Keratinocyte (primary cell): ENCODE measurements at regions not wholly inside any gene's neighbourhood (a gene's known extent, or its start where the extent isn't known, plus 50 kb on each side); places are given as distances from the start of the nearest gene placed in this dataset.

Experiments
- DNase-seq: peaks from one replicate; pipeline ENCODE4 v3.0.0-alpha.2; 2011; ENCODE audit warnings: low read depth, missing footprints, low spot score
- FAIRE-seq: peaks from 2 replicates; lab custom pipeline; 2011; peaks lifted over from hg19 to GRCh38; lab: Jason Lieb, UNC
- H2AFZ ChIP-seq: 2 replicates; pipeline ENCODE4 v1.6.0; 2012; ENCODE audit warnings: low read length, control low read depth, inconsistent platforms; ENCODE audit not compliant: control insufficient read depth
- H3K27ac ChIP-seq: 2 replicates; pipeline ENCODE4 v1.5.1; 2011; ENCODE audit warnings: low read length; ENCODE audit not compliant: control insufficient read depth, insufficient read depth
- H3K27me3 ChIP-seq: 3 replicates; pipeline ENCODE4 v1.6.0; 2011; ENCODE audit warnings: low read length; ENCODE audit not compliant: control insufficient read depth, insufficient read depth; ENCODE audit errors: extremely low read depth
- H3K36me3 ChIP-seq, 2 experiments: 2 replicates in 1 of 2; 3 replicates in 1 of 2; pipeline ENCODE4 v1.5.1; 2011; ENCODE audit warnings: low read length in 2 of 2, mild to moderate bottlenecking in 1 of 2; ENCODE audit not compliant: control insufficient read depth in 2 of 2, insufficient read depth in 2 of 2; ENCODE audit errors: extremely low read depth in 1 of 2
- H3K4me1 ChIP-seq: 3 replicates; pipeline ENCODE4 v1.5.1; 2011; ENCODE audit warnings: low read length; ENCODE audit not compliant: control insufficient read depth, insufficient read depth; ENCODE audit errors: extremely low read depth
- H3K4me2 ChIP-seq: 3 replicates; pipeline ENCODE4 v1.6.0; 2011; ENCODE audit warnings: low read depth, low read length; ENCODE audit not compliant: control insufficient read depth, insufficient read depth; ENCODE audit errors: extremely low read depth
- H3K4me3 ChIP-seq, 3 experiments: fragments of 200-600 bp in 1 of 3; sonication (generic) in 1 of 3; 2 replicates in 2 of 3; 3 replicates in 1 of 3; pipeline ENCODE4 v1.5.1; 2011 to 2016; ENCODE audit warnings: low read length in 3 of 3, mild to moderate bottlenecking in 3 of 3, control low read depth in 2 of 3, inconsistent platforms in 1 of 3, low read depth in 1 of 3, mixed read lengths in 1 of 3, mixed run types in 1 of 3, moderate library complexity in 1 of 3; ENCODE audit not compliant: control insufficient read depth in 2 of 3, insufficient read depth in 2 of 3; ENCODE audit errors: extremely low read depth in 1 of 3
- H3K79me2 ChIP-seq: 2 replicates; pipeline ENCODE4 v1.6.0; 2012; ENCODE audit warnings: low read length; ENCODE audit not compliant: control insufficient read depth, insufficient read depth
- H3K9ac ChIP-seq: 3 replicates; pipeline ENCODE4 v1.6.0; 2011; ENCODE audit warnings: low read length; ENCODE audit not compliant: control insufficient read depth, insufficient read depth; ENCODE audit errors: extremely low read depth
- H3K9me1 ChIP-seq: 3 replicates; pipeline ENCODE4 v1.6.0; 2011; ENCODE audit warnings: low read length; ENCODE audit not compliant: control insufficient read depth, insufficient read depth; ENCODE audit errors: extremely low read depth
- H3K9me3 ChIP-seq: 2 replicates; pipeline ENCODE4 v1.5.1; 2012; ENCODE audit warnings: low read depth, low read length; ENCODE audit not compliant: control insufficient read depth
- H4K20me1 ChIP-seq: 3 replicates; pipeline ENCODE4 v1.6.0; 2011; ENCODE audit warnings: low read length; ENCODE audit not compliant: control insufficient read depth, insufficient read depth; ENCODE audit errors: extremely low read depth
- CTCF ChIP-seq, 3 experiments: IDR thresholded peaks in 1 of 3; conservative IDR thresholded peaks in 1 of 3; optimal IDR thresholded peaks in 1 of 3; 2 replicates in 2 of 3; 3 replicates in 1 of 3; pipeline versions ENCODE3 to v1.5.1; 2011; ENCODE audit warnings: low read length in 3 of 3, mild to moderate bottlenecking in 3 of 3, moderate library complexity in 2 of 3, control low read depth in 1 of 3, inconsistent platforms in 1 of 3; ENCODE audit not compliant: insufficient read depth in 2 of 3; ENCODE audit errors: extremely low read depth in 1 of 3
- EZH2 ChIP-seq: IDR thresholded peaks from one replicate; pipeline ENCODE4 v1.6.1; 2012; ENCODE audit warnings: inconsistent platforms, mild to moderate bottlenecking, low read length, moderate library complexity
- dilution Hi-C: fragments of 300-500 bp; cut with MboI; formaldehyde crosslinking; loops from one replicate; pipeline ENCODE4 v1.7.0; 2020; ENCODE audit warnings: low sequenced_read_pairs; ENCODE audit not compliant: extremely low pct_ligation_motif_present

- Histone ChIP-seq H3K4me2 (no peak overlapping the region), H3K27me3 (no peaks in the 10 kb centered on the region), H3K79me2 (no peaks in the 10 kb centered on the region), H3K9me3 (no peaks in the 10 kb centered on the region), H3K9me1 (no peaks in the 10 kb centered on the region), H3K4me1 (no peaks in the 10 kb centered on the region), H3K36me3 (no peaks in the 10 kb centered on the region), H2AFZ (no peak overlapping the region), H3K9ac (no peak overlapping the region), H3K4me3 (no peak overlapping the region), H4K20me1 (no peaks in the 10 kb centered on the region), H3K27ac (no peak overlapping the region)
- DNase-seq (no peak), FAIRE-seq (no peak)
- no peak for TF ChIP-seq CTCF (optimal IDR thresholded peaks at IDR 0.05 in 1 of 3, IDR thresholded peaks at IDR 0.05 in 1 of 3, conservative IDR thresholded peaks at IDR 0.05 in 1 of 3; ENCODE audit: extremely low read depth in 1 of 3, insufficient read depth in 2 of 3, low read length in 3 of 3)
- no peak for TF ChIP-seq EZH2
- dilution Hi-C loops: no loop called here
Observed at GRCh38 chr2:163210430-163210918, 371.9 kb upstream of the KCNH7 start.

GRCh38 chr2:163207693-163208370 is 369.3 kb upstream of the KCNH7 start:
- no peak overlapping the region for H3K4me3 ChIP-seq
- no peaks in the 10 kb centered on the region for H3K36me3 ChIP-seq
- no peak for FAIRE-seq
- TF ChIP-seq CTCF (optimal IDR thresholded peaks at IDR 0.05 in 1 of 3, IDR thresholded peaks at IDR 0.05 in 1 of 3, conservative IDR thresholded peaks at IDR 0.05 in 1 of 3; ENCODE audit: extremely low read depth in 1 of 3, insufficient read depth in 2 of 3, low read length in 3 of 3): no peak
- no peak for TF ChIP-seq EZH2
- dilution Hi-C loops: no loop called here
- H3K4me2 ChIP-seq: no peak overlapping the region
- H4K20me1 ChIP-seq: no peaks in the 10 kb centered on the region
- H3K79me2 ChIP-seq: no peaks in the 10 kb centered on the region
- H3K9me3 ChIP-seq: no peaks in the 10 kb centered on the region
- no peaks in the 10 kb centered on the region for H3K9me1 ChIP-seq
- no peak overlapping the region for H3K9ac ChIP-seq
- H3K4me1 ChIP-seq: no peaks in the 10 kb centered on the region
- H3K27me3 ChIP-seq: no peaks in the 10 kb centered on the region
- no peak for DNase-seq
- no peak overlapping the region for H2AFZ ChIP-seq
- no peak overlapping the region for H3K27ac ChIP-seq
